DND-41 (cell line): ENCODE measurements at regions not wholly inside any gene's neighbourhood (a gene's known extent, or its start where the extent isn't known, plus 50 kb on each side); places are given as distances from the start of the nearest gene placed in this dataset.

ENCODE experiments used
- ATAC-seq: fragments of 200-7000 bp; cut with Tn5 transposase; 3 replicates; pipeline ENCODE4 v1.9.1; 2021; ENCODE audit warnings: low read depth; ENCODE audit not compliant: insufficient read depth
- DNase-seq: peaks from one replicate; pipeline ENCODE4 v3.0.0-alpha.2; 2020
- H2AFZ ChIP-seq: 2 replicates; pipeline ENCODE4 v1.6.0; 2012; ENCODE audit warnings: low read depth, low read length
- H3K27ac ChIP-seq: 2 replicates; pipeline ENCODE4 v1.5.1; 2012; ENCODE audit warnings: low read length, inconsistent platforms
- H3K27me3 ChIP-seq: fragments of 200-600 bp; sonication (generic); 2 replicates; pipeline ENCODE4 v1.6.0; 2012; ENCODE audit warnings: low read length, mild to moderate bottlenecking, inconsistent platforms; ENCODE audit not compliant: insufficient read depth, poor library complexity
- H3K36me3 ChIP-seq: 2 replicates; pipeline ENCODE4 v1.5.1; 2012; ENCODE audit warnings: low read length, inconsistent platforms; ENCODE audit not compliant: insufficient read depth
- H3K4me1 ChIP-seq: 2 replicates; pipeline ENCODE4 v1.5.1; 2012; ENCODE audit warnings: mild to moderate bottlenecking, low read length; ENCODE audit not compliant: insufficient read depth
- H3K4me2 ChIP-seq: 2 replicates; pipeline ENCODE4 v1.6.0; 2012; ENCODE audit warnings: mild to moderate bottlenecking, moderate library complexity, low read length, inconsistent platforms; ENCODE audit not compliant: insufficient read depth
- H3K4me3 ChIP-seq, 2 experiments: fragments of 200-600 bp in 1 of 2; shearing (Covaris generic) in 1 of 2; 2 replicates each; pipeline ENCODE4 v1.5.1; 2012 to 2016; ENCODE audit warnings: inconsistent platforms in 2 of 2, low read length in 2 of 2, mild to moderate bottlenecking in 2 of 2, low read depth in 1 of 2, moderate library complexity in 1 of 2
- H3K79me2 ChIP-seq: 2 replicates; pipeline ENCODE4 v1.6.0; 2012; ENCODE audit warnings: low read length, inconsistent platforms; ENCODE audit not compliant: insufficient read depth
- H3K9ac ChIP-seq: 2 replicates; pipeline ENCODE4 v1.6.0; 2012; ENCODE audit warnings: low read depth, mild to moderate bottlenecking, inconsistent platforms, low read length, moderate library complexity
- H3K9me3 ChIP-seq: 2 replicates; pipeline ENCODE4 v1.5.1; 2012; ENCODE audit warnings: low read length, moderate library complexity, mild to moderate bottlenecking, inconsistent platforms; ENCODE audit not compliant: insufficient read depth, severe bottlenecking
- H4K20me1 ChIP-seq: 2 replicates; pipeline ENCODE4 v1.6.0; 2012; ENCODE audit warnings: low read length; ENCODE audit not compliant: insufficient read depth
- EZH2 ChIP-seq: IDR thresholded peaks from 3 replicates; pipeline ENCODE4 v1.6.1; 2012; ENCODE audit warnings: borderline replicate concordance, low read depth, mild to moderate bottlenecking, moderate library complexity, low read length, inconsistent platforms; ENCODE audit not compliant: severe bottlenecking
- TF ChIP-seq, protein P1 (sequence below): IDR thresholded peaks from 2 replicates; pipeline ENCODE4 v1.5.1; 2012; ENCODE audit warnings: borderline replicate concordance, low read length, moderate library complexity, mild to moderate bottlenecking; ENCODE audit not compliant: poor library complexity, severe bottlenecking; ENCODE audit errors: extremely low read depth

GRCh38 chr3:59310736-59311135 is 260.9 kb upstream of the CFAP20DC start:
- Histone ChIP-seq H2AFZ (no peak overlapping the region), H3K4me1 (no peaks in the 10 kb centered on the region), H3K4me2 (no peak overlapping the region), H3K79me2 (no peaks in the 10 kb centered on the region), H3K9ac (no peak overlapping the region), H3K36me3 (no peaks in the 10 kb centered on the region), H3K27me3 (no peaks in the 10 kb centered on the region), H4K20me1 (no peaks in the 10 kb centered on the region), H3K27ac (no peak overlapping the region), H3K4me3 (no peak overlapping the region), H3K9me3 (no peaks in the 10 kb centered on the region)
- DNase-seq (no peak), ATAC-seq (no peak)
- no peak for TF ChIP-seq EZH2
- TF ChIP-seq, protein P1, sequence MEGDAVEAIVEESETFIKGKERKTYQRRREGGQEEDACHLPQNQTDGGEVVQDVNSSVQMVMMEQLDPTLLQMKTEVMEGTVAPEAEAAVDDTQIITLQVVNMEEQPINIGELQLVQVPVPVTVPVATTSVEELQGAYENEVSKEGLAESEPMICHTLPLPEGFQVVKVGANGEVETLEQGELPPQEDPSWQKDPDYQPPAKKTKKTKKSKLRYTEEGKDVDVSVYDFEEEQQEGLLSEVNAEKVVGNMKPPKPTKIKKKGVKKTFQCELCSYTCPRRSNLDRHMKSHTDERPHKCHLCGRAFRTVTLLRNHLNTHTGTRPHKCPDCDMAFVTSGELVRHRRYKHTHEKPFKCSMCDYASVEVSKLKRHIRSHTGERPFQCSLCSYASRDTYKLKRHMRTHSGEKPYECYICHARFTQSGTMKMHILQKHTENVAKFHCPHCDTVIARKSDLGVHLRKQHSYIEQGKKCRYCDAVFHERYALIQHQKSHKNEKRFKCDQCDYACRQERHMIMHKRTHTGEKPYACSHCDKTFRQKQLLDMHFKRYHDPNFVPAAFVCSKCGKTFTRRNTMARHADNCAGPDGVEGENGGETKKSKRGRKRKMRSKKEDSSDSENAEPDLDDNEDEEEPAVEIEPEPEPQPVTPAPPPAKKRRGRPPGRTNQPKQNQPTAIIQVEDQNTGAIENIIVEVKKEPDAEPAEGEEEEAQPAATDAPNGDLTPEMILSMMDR: no peak

DNA sequence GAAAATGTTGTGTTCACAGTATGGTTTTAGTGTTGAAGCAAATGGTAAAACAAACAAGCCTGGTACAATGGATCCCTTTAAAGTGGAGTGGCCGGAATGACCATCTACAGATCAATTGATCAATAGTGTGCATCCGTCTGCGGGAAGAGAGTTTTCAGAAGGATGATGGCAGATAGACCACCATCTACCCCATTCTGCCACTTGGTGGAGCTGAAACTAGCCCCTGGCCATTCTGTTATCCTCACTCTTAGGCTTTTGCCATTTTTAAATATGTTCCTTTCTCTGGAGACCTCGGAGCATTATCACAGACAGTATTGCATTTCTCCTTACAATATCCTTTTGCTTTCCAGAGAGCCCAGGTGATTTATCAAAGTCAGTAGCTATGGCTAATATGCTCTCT is 258.9 kb upstream of the CFAP20DC start:
- no peak overlapping the region for H3K27ac ChIP-seq
- no peaks in the 10 kb centered on the region for H3K9me3 ChIP-seq
- H3K27me3 ChIP-seq: no peaks in the 10 kb centered on the region
- H2AFZ ChIP-seq: no peak overlapping the region
- no peak overlapping the region for H3K4me3 ChIP-seq
- ATAC-seq (no peak), DNase-seq (no peak)
- H3K4me2 ChIP-seq: no peak overlapping the region
- no peak overlapping the region for H3K9ac ChIP-seq
- H4K20me1 ChIP-seq: no peaks in the 10 kb centered on the region
- H3K4me1 ChIP-seq: no peaks in the 10 kb centered on the region
- TF ChIP-seq, protein P1: peak; percentile 25
- TF ChIP-seq EZH2: no peak
- no peaks in the 10 kb centered on the region for H3K79me2 ChIP-seq
- H3K36me3 ChIP-seq: no peaks in the 10 kb centered on the region

DNA sequence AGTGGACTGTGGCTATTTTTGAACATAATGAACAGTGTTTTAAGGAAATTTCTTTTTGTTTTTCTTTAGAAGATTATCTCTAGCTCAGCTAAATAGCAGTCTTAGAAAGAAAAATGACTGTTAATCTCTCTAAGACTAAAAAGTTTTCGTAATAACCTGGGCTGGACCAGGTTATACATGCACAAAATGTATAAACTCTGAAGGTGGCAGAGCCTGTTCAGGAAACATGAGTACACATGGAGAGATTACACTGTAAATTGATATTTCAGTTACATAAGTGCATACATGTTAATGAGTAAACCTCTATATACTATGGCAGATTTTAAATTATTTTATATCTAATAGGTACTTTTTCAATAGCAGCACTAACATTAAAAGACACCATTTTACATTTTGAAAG is 258.2 kb upstream of the CFAP20DC start:
- no peaks in the 10 kb centered on the region for H3K9me3 ChIP-seq
- no peak overlapping the region for H3K4me2 ChIP-seq
- no peak overlapping the region for H3K4me3 ChIP-seq
- TF ChIP-seq, protein P1: no peak
- no peak for TF ChIP-seq EZH2
- no peaks in the 10 kb centered on the region for H3K79me2 ChIP-seq
- H3K4me1 ChIP-seq: no peaks in the 10 kb centered on the region
- no peak overlapping the region for H3K9ac ChIP-seq
- no peaks in the 10 kb centered on the region for H4K20me1 ChIP-seq
- H3K27me3 ChIP-seq: no peaks in the 10 kb centered on the region
- H2AFZ ChIP-seq: no peak overlapping the region
- DNase-seq (no peak), ATAC-seq (no peak)
- no peaks in the 10 kb centered on the region for H3K36me3 ChIP-seq
- H3K27ac ChIP-seq: no peak overlapping the region

DNA sequence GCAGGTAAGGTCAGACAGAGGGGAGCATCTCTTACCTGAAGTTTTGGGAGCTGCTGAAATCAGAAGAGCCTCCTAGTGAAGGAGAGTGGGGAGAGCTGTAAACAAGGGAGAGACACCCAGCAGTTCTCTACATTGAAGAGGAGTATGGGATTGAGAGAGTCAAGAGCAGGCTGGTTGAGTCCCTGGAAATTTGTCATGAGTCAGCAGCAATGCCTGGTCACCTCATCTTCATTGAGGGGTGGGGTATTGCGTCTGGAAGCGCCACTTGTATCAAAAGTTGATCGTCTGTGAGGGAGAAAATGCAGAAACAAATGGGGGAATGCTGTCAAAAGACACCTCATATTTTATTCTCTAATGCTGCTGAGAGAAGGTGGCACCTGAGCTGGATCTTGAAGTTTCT is 256.6 kb upstream of the CFAP20DC start:
- H3K4me1 ChIP-seq: no peaks in the 10 kb centered on the region
- no peak for ATAC-seq
- H4K20me1 ChIP-seq: no peaks in the 10 kb centered on the region
- H3K36me3 ChIP-seq: no peaks in the 10 kb centered on the region
- no peak overlapping the region for H3K4me3 ChIP-seq
- H3K27me3 ChIP-seq: no peaks in the 10 kb centered on the region
- no peak overlapping the region for H3K27ac ChIP-seq
- H3K4me2 ChIP-seq: no peak overlapping the region
- TF ChIP-seq, protein P1: no peak
- no peak for TF ChIP-seq EZH2
- DNase-seq: no peak
- no peaks in the 10 kb centered on the region for H3K79me2 ChIP-seq
- no peaks in the 10 kb centered on the region for H3K9me3 ChIP-seq
- H3K9ac ChIP-seq: no peak overlapping the region
- H2AFZ ChIP-seq: no peak overlapping the region
